ENCODE measurements at regions not wholly inside any gene's neighbourhood (a gene's known extent, or its start where the extent isn't known, plus 50 kb on each side); places are given as distances from the start of the nearest gene placed in this dataset.

DNA sequence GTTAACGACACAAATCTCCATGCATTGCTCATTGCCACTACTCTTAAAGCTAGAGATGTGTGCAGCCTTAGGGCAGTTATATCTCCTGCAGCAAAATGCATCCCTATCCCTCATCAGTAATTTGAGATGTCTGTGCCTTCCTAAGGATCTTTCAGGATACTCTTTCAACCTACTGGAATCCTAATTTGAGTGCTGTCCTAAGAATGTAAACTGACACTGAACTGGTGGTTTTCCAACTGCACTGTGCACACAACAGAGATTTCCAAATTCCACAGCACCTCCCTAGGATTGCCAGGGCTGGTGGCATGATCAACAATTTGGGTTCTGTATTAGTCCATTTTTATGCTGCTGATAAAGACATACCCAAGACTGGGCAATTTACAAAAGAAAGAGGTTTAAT is 193.9 kb downstream of the LTN1 start:
- Mint-ChIP-seq H3K4me1 (no peaks in the 10 kb centered on the region), H3K27ac (no peak overlapping the region), H3K36me3 (ENCODE audit: low read depth) (no peaks in the 10 kb centered on the region), H3K27me3 (ENCODE audit: low read depth) (no peaks in the 10 kb centered on the region), H3K4me3 (no peak overlapping the region), H3K9me3 (no peaks in the 10 kb centered on the region)
- TF ChIP-seq, protein P1, sequence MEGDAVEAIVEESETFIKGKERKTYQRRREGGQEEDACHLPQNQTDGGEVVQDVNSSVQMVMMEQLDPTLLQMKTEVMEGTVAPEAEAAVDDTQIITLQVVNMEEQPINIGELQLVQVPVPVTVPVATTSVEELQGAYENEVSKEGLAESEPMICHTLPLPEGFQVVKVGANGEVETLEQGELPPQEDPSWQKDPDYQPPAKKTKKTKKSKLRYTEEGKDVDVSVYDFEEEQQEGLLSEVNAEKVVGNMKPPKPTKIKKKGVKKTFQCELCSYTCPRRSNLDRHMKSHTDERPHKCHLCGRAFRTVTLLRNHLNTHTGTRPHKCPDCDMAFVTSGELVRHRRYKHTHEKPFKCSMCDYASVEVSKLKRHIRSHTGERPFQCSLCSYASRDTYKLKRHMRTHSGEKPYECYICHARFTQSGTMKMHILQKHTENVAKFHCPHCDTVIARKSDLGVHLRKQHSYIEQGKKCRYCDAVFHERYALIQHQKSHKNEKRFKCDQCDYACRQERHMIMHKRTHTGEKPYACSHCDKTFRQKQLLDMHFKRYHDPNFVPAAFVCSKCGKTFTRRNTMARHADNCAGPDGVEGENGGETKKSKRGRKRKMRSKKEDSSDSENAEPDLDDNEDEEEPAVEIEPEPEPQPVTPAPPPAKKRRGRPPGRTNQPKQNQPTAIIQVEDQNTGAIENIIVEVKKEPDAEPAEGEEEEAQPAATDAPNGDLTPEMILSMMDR (IDR thresholded peaks at IDR 0.05; ENCODE audit: unreplicated experiment in 3 of 3): no peak

DNA sequence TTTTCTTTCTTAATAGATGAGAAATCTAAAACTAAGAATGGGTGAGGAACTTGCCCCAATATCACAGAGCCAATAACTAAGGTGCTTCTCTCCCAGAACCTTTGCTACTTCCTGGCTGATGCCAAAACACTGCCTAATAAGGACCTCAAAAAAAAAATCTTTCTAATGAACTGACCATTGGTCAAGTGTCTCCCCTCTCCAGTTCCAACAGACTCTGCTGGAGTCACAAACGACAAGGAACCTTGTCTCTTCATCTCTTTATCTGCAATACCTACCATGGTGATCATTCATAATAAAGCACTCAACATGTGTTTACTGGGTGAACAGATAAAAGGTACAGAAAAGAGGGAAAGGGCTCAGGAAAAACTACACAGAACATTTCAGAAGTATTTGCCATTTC is 197.4 kb downstream of the LTN1 start:
- no peaks in the 10 kb centered on the region for H3K4me1 Mint-ChIP-seq
- no peak overlapping the region for H3K27ac Mint-ChIP-seq
- no peak overlapping the region for H3K4me3 Mint-ChIP-seq

DNA sequence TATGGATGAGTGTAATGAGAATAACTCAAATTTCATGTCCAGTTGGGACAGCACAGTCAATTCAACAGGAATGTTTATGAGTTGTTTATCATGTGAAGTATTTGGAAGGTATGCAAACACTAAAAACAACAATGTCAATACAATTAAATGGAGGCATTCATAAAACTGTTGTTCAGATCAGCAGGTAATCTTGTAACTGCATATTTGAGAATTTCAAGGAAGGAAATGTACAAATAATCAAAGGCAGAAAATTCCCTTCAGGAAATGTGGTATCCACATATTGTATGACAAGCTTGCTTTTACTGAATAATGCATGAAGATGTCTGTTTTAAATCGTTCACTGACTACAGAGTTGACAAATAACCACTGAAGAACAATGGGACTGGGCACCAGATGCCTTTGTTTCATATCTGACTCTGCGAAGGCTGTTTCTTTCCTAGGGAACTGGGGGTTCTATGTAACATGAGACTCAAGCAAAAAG is 198.3 kb downstream of the LTN1 start:
- Mint-ChIP-seq H3K36me3 (ENCODE audit: low read depth) (no peaks in the 10 kb centered on the region), H3K4me1 (no peaks in the 10 kb centered on the region), H3K27me3 (ENCODE audit: low read depth) (no peaks in the 10 kb centered on the region), H3K9me3 (no peaks in the 10 kb centered on the region), H3K27ac (no peak overlapping the region), H3K4me3 (no peak overlapping the region)
- TF ChIP-seq, protein P1 (IDR thresholded peaks at IDR 0.05; ENCODE audit: unreplicated experiment in 3 of 3): no peak

More for the DNA sequence above, 197.4 kb downstream of the LTN1 start:
- no peaks in the 10 kb centered on the region for H3K9me3 Mint-ChIP-seq
- no peaks in the 10 kb centered on the region for H3K36me3 Mint-ChIP-seq (ENCODE audit: low read depth)
- TF ChIP-seq, protein P1 (IDR thresholded peaks at IDR 0.05; ENCODE audit: unreplicated experiment in 3 of 3): no peak
- H3K27me3 Mint-ChIP-seq (ENCODE audit: low read depth): no peaks in the 10 kb centered on the region

DNA sequence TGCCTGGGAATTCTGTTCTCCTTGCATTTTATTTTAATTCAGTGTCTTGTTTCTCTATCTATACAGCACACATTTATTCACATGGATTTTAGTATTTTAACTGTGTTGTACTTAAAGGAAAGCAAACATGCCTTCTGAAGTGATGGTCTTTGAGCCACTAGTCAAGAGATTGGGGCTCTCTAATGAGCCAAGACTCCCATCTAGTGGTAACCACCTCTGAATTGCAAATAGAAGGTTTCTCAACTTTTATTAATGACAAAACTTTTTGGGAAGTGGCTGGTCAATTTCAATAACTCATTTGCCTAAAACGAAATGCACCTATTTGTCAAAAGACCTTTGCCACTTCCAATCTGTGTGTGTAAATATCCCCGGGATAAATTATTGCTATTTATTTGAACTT is 199.6 kb downstream of the LTN1 start:
- TF ChIP-seq, protein P1 (IDR thresholded peaks at IDR 0.05; ENCODE audit: unreplicated experiment in 3 of 3): peak; percentile 29 to 35 (median 32)
- Mint-ChIP-seq H3K4me1 (no peaks in the 10 kb centered on the region), H3K4me3 (no peak overlapping the region), H3K27ac (no peak overlapping the region), H3K9me3 (no peaks in the 10 kb centered on the region), H3K27me3 (ENCODE audit: low read depth) (no peaks in the 10 kb centered on the region), H3K36me3 (ENCODE audit: low read depth) (no peaks in the 10 kb centered on the region)

DNA sequence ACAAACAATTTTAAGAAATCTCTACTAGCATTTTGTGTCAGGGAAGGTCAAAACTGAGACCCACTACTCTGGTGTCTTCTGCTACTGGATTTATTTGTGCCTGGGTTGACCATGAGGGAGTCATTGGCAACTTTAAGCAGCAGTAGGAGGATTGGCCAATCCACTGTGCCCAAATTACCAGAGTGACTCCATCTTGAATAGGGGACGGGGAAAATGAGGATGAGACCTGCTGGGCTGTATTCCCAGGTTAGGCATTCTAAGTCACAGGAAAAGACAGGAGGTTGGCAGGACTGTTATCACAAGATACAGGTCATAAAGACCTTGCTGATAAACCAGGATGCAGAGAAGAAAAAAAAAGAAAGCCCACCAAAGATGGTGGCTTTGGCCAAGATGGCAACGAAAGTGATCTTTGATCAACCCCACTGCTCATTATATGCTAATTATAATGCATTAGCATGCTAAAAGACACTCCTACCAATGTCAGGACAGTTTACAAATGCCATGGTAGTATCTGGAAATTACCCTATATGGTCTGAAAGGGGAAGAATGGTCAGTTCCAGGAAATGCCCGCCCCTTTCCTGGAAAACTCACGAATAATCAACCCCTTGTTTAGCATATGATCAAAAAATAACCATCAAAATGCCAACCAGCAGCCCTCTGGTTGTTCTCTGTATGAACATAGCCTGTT is 200.9 kb downstream of the LTN1 start:
- Mint-ChIP-seq H3K4me1 (no peaks in the 10 kb centered on the region), H3K27me3 (ENCODE audit: low read depth) (no peaks in the 10 kb centered on the region), H3K27ac (no peak overlapping the region), H3K36me3 (ENCODE audit: low read depth) (no peaks in the 10 kb centered on the region), H3K9me3 (no peaks in the 10 kb centered on the region), H3K4me3 (no peak overlapping the region)
- TF ChIP-seq, protein P1 (IDR thresholded peaks at IDR 0.05; ENCODE audit: unreplicated experiment in 3 of 3): no peak

DNA sequence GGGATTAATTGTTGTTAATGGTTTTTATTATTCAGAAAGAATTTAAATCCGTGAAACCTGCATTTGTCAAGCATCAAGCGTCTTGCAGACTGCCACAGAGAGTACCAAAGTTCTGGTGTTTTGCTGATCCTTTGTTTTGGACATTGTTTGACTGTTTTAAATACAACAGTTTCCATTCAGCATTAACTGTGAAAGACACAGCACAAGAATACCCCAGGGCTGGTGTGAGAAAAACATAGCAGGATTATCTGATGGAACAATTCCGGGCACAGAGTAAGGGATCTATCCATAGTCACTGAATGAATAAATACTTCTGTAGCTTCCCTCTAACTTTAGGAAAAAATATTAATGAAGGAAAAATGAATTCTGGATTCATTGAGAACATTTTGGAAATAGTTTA is 202.3 kb downstream of the LTN1 start:
- H3K9me3 Mint-ChIP-seq: peaks cover 7% of the 10 kb centered on the region
- H3K4me1 Mint-ChIP-seq: no peaks in the 10 kb centered on the region
- H3K27me3 Mint-ChIP-seq (ENCODE audit: low read depth): no peaks in the 10 kb centered on the region
- H3K36me3 Mint-ChIP-seq (ENCODE audit: low read depth): no peaks in the 10 kb centered on the region
- H3K4me3 Mint-ChIP-seq: no peak overlapping the region
- no peak overlapping the region for H3K27ac Mint-ChIP-seq
- TF ChIP-seq, protein P1 (IDR thresholded peaks at IDR 0.05; ENCODE audit: unreplicated experiment in 3 of 3): no peak

Data from nephron (organoid).